Testis (tissue), 2 donors: ENCODE measurements at regions not wholly inside any gene's neighbourhood (a gene's known extent, or its start where the extent isn't known, plus 50 kb on each side); places are given as distances from the start of the nearest gene placed in this dataset.
"Not testable (repeated sequence)": the region's sequence is repeated elsewhere in the genome, so short reads cannot be mapped to it uniquely, and the experiment has no call there.

ENCODE experiments used
- DNase-seq: peaks from one replicate; pipeline ENCODE4 v3.0.0-alpha.2; 2019
- H3K27ac ChIP-seq, 2 donors: fragments of 200-600 bp; sonication (generic); one replicate each; pipeline ENCODE4 v1.5.1; 2019
- H3K27me3 ChIP-seq: fragments of 200-600 bp; sonication (generic); one replicate; pipeline ENCODE4 v1.5.1; 2019
- H3K36me3 ChIP-seq: fragments of 200-600 bp; sonication (generic); one replicate; pipeline ENCODE4 v1.5.1; 2017; ENCODE audit warnings: low read depth; ENCODE audit errors: missing control alignments
- H3K4me1 ChIP-seq: fragments of 200-600 bp; sonication (generic); one replicate; pipeline ENCODE4 v1.5.1; 2019
- H3K4me3 ChIP-seq, 2 donors: fragments of 200-600 bp; sonication (generic); one replicate each; pipeline ENCODE4 v1.5.1; 2017 to 2019
- H3K9me3 ChIP-seq: fragments of 200-600 bp; sonication (generic); one replicate; pipeline ENCODE4 v1.5.1; 2017
- POLR2A ChIP-seq: fragments of 450-650 bp; IDR thresholded peaks from one replicate; pipeline ENCODE4 v1.6.1; 2017; ENCODE audit warnings: antibody characterized with exemption, mild to moderate bottlenecking, moderate library complexity
- WGBS, 2 donors: methylation state at CpG; one replicate each; pipeline ENCODE4 v1.1.5; 2018; 5-methylcytosine and 5-hydroxymethylcytosine counted together
- intact Hi-C: fragments of 100-400 bp; cut with DNase I; formaldehyde crosslinking; loops from one replicate; pipeline ENCODE4 v1.15.1; 2023; ENCODE audit warnings: low total_unique reads
- TF ChIP-seq, protein P1 (sequence below), 3 experiments: fragments of 450-650 bp in 2 of 3; fragments of 200-600 bp in 1 of 3; sonication (generic) in 1 of 3; IDR thresholded peaks; one replicate each; pipeline ENCODE4 v1.5.1; 2016 to 2019; ENCODE audit warnings: antibody characterized with exemption in 3 of 3, mild to moderate bottlenecking in 2 of 3, moderate library complexity in 1 of 3

DNA sequence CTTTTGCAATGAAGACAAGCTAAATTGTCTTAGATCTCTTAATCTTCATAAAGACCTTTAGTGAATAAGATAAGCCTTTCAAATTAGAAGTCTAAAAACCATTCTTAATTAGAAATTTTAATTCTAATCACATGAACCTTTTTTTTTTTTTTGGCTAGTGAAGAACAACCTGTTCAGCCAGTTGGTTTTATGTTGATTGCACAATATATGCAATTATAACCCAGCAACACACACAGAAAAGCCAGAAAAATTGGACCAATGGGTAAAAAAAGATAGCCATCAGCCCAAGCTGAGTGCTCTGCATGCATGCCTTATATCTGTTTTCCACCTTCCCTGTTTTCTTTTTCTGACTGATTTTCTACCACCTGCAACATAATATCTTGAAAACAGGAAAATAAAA is 252.2 kb downstream of the SYT10 start:
- intact Hi-C loops = no loop called here
- no peak overlapping the region for H3K4me3 ChIP-seq
- H3K27me3 ChIP-seq = no peaks in the 10 kb centered on the region
- no peaks in the 10 kb centered on the region for H3K4me1 ChIP-seq
- TF ChIP-seq, protein P1, sequence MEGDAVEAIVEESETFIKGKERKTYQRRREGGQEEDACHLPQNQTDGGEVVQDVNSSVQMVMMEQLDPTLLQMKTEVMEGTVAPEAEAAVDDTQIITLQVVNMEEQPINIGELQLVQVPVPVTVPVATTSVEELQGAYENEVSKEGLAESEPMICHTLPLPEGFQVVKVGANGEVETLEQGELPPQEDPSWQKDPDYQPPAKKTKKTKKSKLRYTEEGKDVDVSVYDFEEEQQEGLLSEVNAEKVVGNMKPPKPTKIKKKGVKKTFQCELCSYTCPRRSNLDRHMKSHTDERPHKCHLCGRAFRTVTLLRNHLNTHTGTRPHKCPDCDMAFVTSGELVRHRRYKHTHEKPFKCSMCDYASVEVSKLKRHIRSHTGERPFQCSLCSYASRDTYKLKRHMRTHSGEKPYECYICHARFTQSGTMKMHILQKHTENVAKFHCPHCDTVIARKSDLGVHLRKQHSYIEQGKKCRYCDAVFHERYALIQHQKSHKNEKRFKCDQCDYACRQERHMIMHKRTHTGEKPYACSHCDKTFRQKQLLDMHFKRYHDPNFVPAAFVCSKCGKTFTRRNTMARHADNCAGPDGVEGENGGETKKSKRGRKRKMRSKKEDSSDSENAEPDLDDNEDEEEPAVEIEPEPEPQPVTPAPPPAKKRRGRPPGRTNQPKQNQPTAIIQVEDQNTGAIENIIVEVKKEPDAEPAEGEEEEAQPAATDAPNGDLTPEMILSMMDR (IDR thresholded peaks at IDR 0.05) = no peak
- no peak for TF ChIP-seq POLR2A
- no peak for DNase-seq
- H3K27ac ChIP-seq = no peak overlapping the region
- H3K36me3 ChIP-seq = no peaks in the 10 kb centered on the region
- H3K9me3 ChIP-seq = no peaks in the 10 kb centered on the region

GRCh38 chr12:33184161-33184560 is 255.5 kb downstream of the SYT10 start:
- TF ChIP-seq, protein P1 (IDR thresholded peaks at IDR 0.05) = no peak
- TF ChIP-seq POLR2A = no peak
- Histone ChIP-seq H3K4me3 (no peak overlapping the region), H3K9me3 (no peaks in the 10 kb centered on the region), H3K27me3 (no peaks in the 10 kb centered on the region), H3K27ac (no peak overlapping the region), H3K4me1 (no peaks in the 10 kb centered on the region), H3K36me3 (no peaks in the 10 kb centered on the region)
- intact Hi-C loops = no loop called here
- 45 to 59% methylated on average over 3 of the region's 3 CpGs for WGBS, 2 donors
- DNase-seq = no peak

- intact Hi-C loops = no loop called here
- H3K36me3 ChIP-seq = no peaks in the 10 kb centered on the region
- no peak overlapping the region for H3K27ac ChIP-seq
- no peak for DNase-seq
- no peaks in the 10 kb centered on the region for H3K9me3 ChIP-seq
- no peak for TF ChIP-seq POLR2A
- TF ChIP-seq, protein P1 (IDR thresholded peaks at IDR 0.05) = no peak
- H3K27me3 ChIP-seq = no peaks in the 10 kb centered on the region
- H3K4me3 ChIP-seq = no peak overlapping the region
- no peaks in the 10 kb centered on the region for H3K4me1 ChIP-seq
- WGBS, 2 donors = 5 to 15% methylated on average over 1 of the region's 1 CpG
These were observed 257.1 kb downstream of the SYT10 start for GRCh38 chr12:33182485-33182884.

- no peaks in the 10 kb centered on the region for H3K36me3 ChIP-seq
- no peak for DNase-seq
- WGBS, 2 donors = 65 to 83% methylated on average over 1 of the region's 1 CpG
- H3K27me3 ChIP-seq = no peaks in the 10 kb centered on the region
- H3K4me3 ChIP-seq = no peak overlapping the region
- no peak for TF ChIP-seq POLR2A
- TF ChIP-seq, protein P1 (IDR thresholded peaks at IDR 0.05) = no peak
- H3K9me3 ChIP-seq = no peaks in the 10 kb centered on the region
- intact Hi-C loops = no loop called here
- no peak overlapping the region for H3K27ac ChIP-seq
- H3K4me1 ChIP-seq = no peaks in the 10 kb centered on the region
These were observed 258.7 kb downstream of the SYT10 start for GRCh38 chr12:33180918-33181317.

DNA sequence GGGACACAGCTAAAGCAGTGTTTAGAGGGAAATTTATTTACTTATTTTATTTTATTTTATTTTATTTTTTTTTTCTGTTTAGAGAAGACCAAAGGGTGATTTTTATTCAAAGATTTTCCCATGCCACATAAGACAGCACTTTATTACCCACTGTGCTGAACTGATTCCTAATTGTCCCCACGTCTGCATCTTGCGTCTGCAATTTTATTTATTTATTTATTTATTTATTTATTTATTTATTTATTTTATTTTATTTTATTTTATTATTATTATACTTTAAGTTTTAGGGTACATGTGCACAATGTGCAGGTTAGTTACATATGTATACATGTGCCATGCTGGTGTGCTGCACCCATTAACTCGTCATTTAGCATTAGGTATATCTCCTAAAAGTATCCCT is 269.7 kb upstream of the PKP2 start:
- H3K4me3 ChIP-seq, H3K27me3 ChIP-seq, intact Hi-C loops, H3K27ac ChIP-seq, DNase-seq, H3K36me3 ChIP-seq, H3K9me3 ChIP-seq, H3K4me1 ChIP-seq: not testable (repeated sequence)
- 79 to 81% methylated on average over 3 of the region's 3 CpGs for WGBS, 2 donors
